Coronary artery (tissue), 2 donors: ENCODE measurements at regions not wholly inside any gene's neighbourhood (a gene's known extent, or its start where the extent isn't known, plus 50 kb on each side); places are given as distances from the start of the nearest gene placed in this dataset.

Source experiments
- DNase-seq: peaks from one replicate; pipeline ENCODE4 v3.0.0-alpha.2; 2017; ENCODE audit warnings: low spot score
- H3K27ac ChIP-seq, 2 donors: fragments of 200-600 bp; sonication (generic); one replicate each; pipeline ENCODE4 v1.5.1; 2016 to 2019
- H3K4me3 ChIP-seq: fragments of 200-600 bp; sonication (generic); 2 replicates; pipeline ENCODE4 v1.5.1; 2016; ENCODE audit warnings: mild to moderate bottlenecking, moderate library complexity
- CTCF ChIP-seq: fragments of 200-600 bp; sonication (generic); IDR thresholded peaks from one replicate; pipeline ENCODE4 v1.5.1; 2019; ENCODE audit warnings: antibody characterized with exemption

GRCh38 chr4:60840020-60840419 is 360.1 kb upstream of the ADGRL3 start:
- no peak for DNase-seq
- Histone ChIP-seq H3K27ac (no peak overlapping the region), H3K4me3 (no peak overlapping the region)
- TF ChIP-seq CTCF = no peak

GRCh38 chr4:60846678-60847077 is 353.4 kb upstream of the ADGRL3 start:
- no peak for TF ChIP-seq CTCF
- DNase-seq = no peak
- Histone ChIP-seq H3K4me3 (no peak overlapping the region), H3K27ac (no peak overlapping the region)

- Histone ChIP-seq H3K4me3 (no peak overlapping the region), H3K27ac (no peak overlapping the region)
- DNase-seq = no peak
- no peak for TF ChIP-seq CTCF
Measured at GRCh38 chr4:60847614-60848013, 352.5 kb upstream of the ADGRL3 start.

GRCh38 chr4:60857130-60857753 is 342.9 kb upstream of the ADGRL3 start:
- no peak overlapping the region for H3K27ac ChIP-seq
- no peak overlapping the region for H3K4me3 ChIP-seq
- DNase-seq = no peak
- no peak for TF ChIP-seq CTCF

GRCh38 chr4:60863442-60863841 is 336.7 kb upstream of the ADGRL3 start:
- no peak overlapping the region for H3K4me3 ChIP-seq
- no peak overlapping the region for H3K27ac ChIP-seq
- DNase-seq = no peak
- TF ChIP-seq CTCF = no peak

- no peak overlapping the region for H3K27ac ChIP-seq
- no peak for TF ChIP-seq CTCF
- DNase-seq = no peak
- no peak overlapping the region for H3K4me3 ChIP-seq
Measured at GRCh38 chr4:60865273-60865672, 334.9 kb upstream of the ADGRL3 start.

GRCh38 chr4:60868232-60868960 is 331.7 kb upstream of the ADGRL3 start:
- no peak overlapping the region for H3K4me3 ChIP-seq

More at GRCh38 chr4:60868232-60868960, 331.7 kb upstream of the ADGRL3 start:
- no peak for DNase-seq
- H3K27ac ChIP-seq = no peak overlapping the region
- no peak for TF ChIP-seq CTCF
